Psoas muscle (tissue), 7 donors: ENCODE measurements at regions not wholly inside any gene's neighbourhood (a gene's known extent, or its start where the extent isn't known, plus 50 kb on each side); places are given as distances from the start of the nearest gene placed in this dataset.

Source experiments
- ATAC-seq, 4 donors: fragments of 200-7000 bp; cut with Tn5 transposase; one replicate each; pipeline ENCODE4 v1.9.1; 2020; ENCODE audit warnings: moderate library complexity in 3 of 4, mild to moderate bottlenecking in 2 of 4
- DNase-seq, 2 donors: peaks; one replicate each; pipeline ENCODE4 v3.0.0-alpha.2; 2020
- H3K27ac ChIP-seq: fragments of 200-600 bp; one replicate; pipeline ENCODE4 v1.8.0; 2022
- H3K27me3 ChIP-seq, 3 donors: fragments of 200-600 bp in 1 of 3; one replicate each; pipeline versions ENCODE4 v1.6.1 to v1.8.0; 2013 to 2022; ENCODE audit warnings: low read length in 2 of 3, mild to moderate bottlenecking in 2 of 3, moderate library complexity in 1 of 3; ENCODE audit not compliant: insufficient read depth in 3 of 3
- H3K36me3 ChIP-seq, 2 donors: fragments of 200-600 bp in 1 of 2; one replicate each; pipeline versions ENCODE4 v1.6.1 to v1.8.0; 2013 to 2022; ENCODE audit warnings: low read depth in 1 of 2, mild to moderate bottlenecking in 1 of 2, moderate library complexity in 1 of 2; ENCODE audit not compliant: insufficient read depth in 1 of 2
- H3K4me1 ChIP-seq: fragments of 200-600 bp; one replicate; pipeline ENCODE4 v1.8.0; 2022
- H3K4me3 ChIP-seq: fragments of 200-600 bp; one replicate; pipeline ENCODE4 v1.8.0; 2022; ENCODE audit warnings: mild to moderate bottlenecking
- H3K9me3 ChIP-seq: fragments of 200-600 bp; one replicate; pipeline ENCODE4 v1.8.0; 2022
- CTCF ChIP-seq: fragments of 200-600 bp; IDR thresholded peaks from one replicate; pipeline ENCODE4 v1.8.0; 2022; ENCODE audit warnings: antibody characterized with exemption
- WGBS, 3 donors: extraction: QIAGEN DNeasy Blood & Tissue Kit; methylation state at CpG; one replicate each; pipeline versions ENCODE4 v1.1.6 to v1.1.7; 2013; 5-methylcytosine and 5-hydroxymethylcytosine counted together
- intact Hi-C, 2 donors: fragments of 100-400 bp; cut with DNase I; formaldehyde crosslinking; loops; one replicate each; pipeline versions ENCODE4 v1.11.0 to v1.14.2; 2022
- donor health status: healthy with polysubstance abuse.
- donor health status: DM: no; HTN: no; CAD: no; lungs with moderate emphysema.
- donor health status: Bipolar disorder and iron deficiency.
- donor health status: healthy.
- donor health status: DM: yes; HTN: yes; CAD: no.
- donor health status: DM: no; HTN: no; CAD: no.
- donor health status: DM: yes; HTN: yes; CAD: no.

GRCh38 chr17:5871666-5872065 is 198.5 kb upstream of the WSCD1 start:
- Histone ChIP-seq H3K9me3 (no peaks in the 10 kb centered on the region), H3K4me3 (no peak overlapping the region), H3K27ac (no peak overlapping the region), H3K27me3 (no peaks in the 10 kb centered on the region), H3K4me1 (peaks cover 4% of the 10 kb centered on the region), H3K36me3 (no peaks in the 10 kb centered on the region)
- no peak for ATAC-seq
- 96 to 98% (median 96%) methylated on average over 9 to 10 of the region's 10 CpGs for WGBS, 3 donors
- no peak for DNase-seq
- no peak for TF ChIP-seq CTCF
- intact Hi-C loops = no loop called here

GRCh38 chr17:5872831-5873230 is 197.3 kb upstream of the WSCD1 start:
- ATAC-seq (no peak), DNase-seq (no peak)
- peaks cover 9% of the 10 kb centered on the region for H3K4me1 ChIP-seq
- H3K9me3 ChIP-seq = no peaks in the 10 kb centered on the region
- TF ChIP-seq CTCF = no peak
- H3K27ac ChIP-seq = no peak overlapping the region
- no peaks in the 10 kb centered on the region for H3K27me3 ChIP-seq
- H3K4me3 ChIP-seq = no peak overlapping the region
- no peaks in the 10 kb centered on the region for H3K36me3 ChIP-seq
- intact Hi-C loops = no loop called here
- 83 to 86% (median 85%) methylated on average over 9 of the region's 9 CpGs for WGBS, 3 donors

- no peaks in the 10 kb centered on the region for H3K27me3 ChIP-seq
- no peak for ATAC-seq
- intact Hi-C loops = no loop called here
- no peak overlapping the region for H3K4me3 ChIP-seq
- TF ChIP-seq CTCF = no peak
- no peaks in the 10 kb centered on the region for H3K9me3 ChIP-seq
- H3K36me3 ChIP-seq = no peaks in the 10 kb centered on the region
- WGBS, 3 donors = 74 to 77% (median 75%) methylated on average over 4 of the region's 4 CpGs
- H3K4me1 ChIP-seq = peaks cover 13% of the 10 kb centered on the region
- H3K27ac ChIP-seq = no peak overlapping the region
- DNase-seq = no peak
These were observed 196.4 kb upstream of the WSCD1 start for GRCh38 chr17:5873781-5874180.

- Histone ChIP-seq H3K27me3 (no peaks in the 10 kb centered on the region), H3K36me3 (no peaks in the 10 kb centered on the region), H3K4me1 (peaks cover 10% of the 10 kb centered on the region), H3K27ac (no peak overlapping the region), H3K9me3 (no peaks in the 10 kb centered on the region), H3K4me3 (no peak overlapping the region)
- WGBS, 3 donors = 30 to 40% (median 37%) methylated on average over 6 of the region's 6 CpGs
- intact Hi-C loops = no loop called here
- ATAC-seq (peak; percentile 54 to 63 (median 61)), DNase-seq (peak; percentile 25 to 62)
- TF ChIP-seq CTCF = no peak
These were observed 195.7 kb upstream of the WSCD1 start for GRCh38 chr17:5874486-5874885.

- TF ChIP-seq CTCF = no peak
- intact Hi-C loops = no loop called here
- DNase-seq (no peak), ATAC-seq (peak in 1 of 4 donors; percentile 34)
- no peaks in the 10 kb centered on the region for H3K9me3 ChIP-seq
- 14 to 25% (median 16%) methylated on average over 1 of the region's 1 CpG for WGBS, 3 donors
- H3K27me3 ChIP-seq = peaks cover 0 to 3% (median 0%) of the 10 kb centered on the region in 3 donors
- H3K36me3 ChIP-seq = no peaks in the 10 kb centered on the region
- peaks cover 10% of the 10 kb centered on the region for H3K4me1 ChIP-seq
- peak overlapping the region; percentile 38 for H3K27ac ChIP-seq
- no peak overlapping the region for H3K4me3 ChIP-seq
These were observed 192.8 kb upstream of the WSCD1 start for GRCh38 chr17:5877366-5877765.
